ENCODE measurements at regions not wholly inside any gene's neighbourhood (a gene's known extent, or its start where the extent isn't known, plus 50 kb on each side); places are given as distances from the start of the nearest gene placed in this dataset.

GRCh38 chr3:102979191-102979590 is 544.4 kb downstream of the ZPLD1 start:
- Histone ChIP-seq H3K27ac (ENCODE audit: control insufficient read depth, insufficient read depth, low read length) (no peak overlapping the region), H4K20me1 (ENCODE audit: control insufficient read depth, extremely low read depth, insufficient read depth, low read length) (no peaks in the 10 kb centered on the region), H3K79me2 (ENCODE audit: control insufficient read depth, insufficient read depth, low read length) (no peaks in the 10 kb centered on the region), H3K27me3 (ENCODE audit: control insufficient read depth, extremely low read depth, insufficient read depth, low read length) (no peaks in the 10 kb centered on the region), H3K9ac (ENCODE audit: control insufficient read depth, extremely low read depth, insufficient read depth, low read length) (no peak overlapping the region), H3K4me3 (ENCODE audit: control insufficient read depth in 2 of 3, extremely low read depth in 1 of 3, insufficient read depth in 2 of 3, low read depth in 1 of 3, low read length in 3 of 3) (no peak overlapping the region), H3K4me1 (ENCODE audit: control insufficient read depth, extremely low read depth, insufficient read depth, low read length) (no peaks in the 10 kb centered on the region), H3K36me3 (ENCODE audit: control insufficient read depth in 2 of 2, extremely low read depth in 1 of 2, insufficient read depth in 2 of 2, low read length in 2 of 2) (no peaks in the 10 kb centered on the region), H3K4me2 (ENCODE audit: control insufficient read depth, extremely low read depth, insufficient read depth, low read depth, low read length) (no peak overlapping the region), H3K9me3 (ENCODE audit: control insufficient read depth, low read depth, low read length) (no peaks in the 10 kb centered on the region), H2AFZ (ENCODE audit: control insufficient read depth, low read length) (no peak overlapping the region), H3K9me1 (ENCODE audit: control insufficient read depth, extremely low read depth, insufficient read depth, low read length) (no peaks in the 10 kb centered on the region)
- dilution Hi-C loops (cut with MboI; ENCODE audit: extremely low pct_ligation_motif_present, low sequenced_read_pairs): no loop called here
- TF ChIP-seq CTCF (optimal IDR thresholded peaks at IDR 0.05 in 1 of 3, IDR thresholded peaks at IDR 0.05 in 1 of 3, conservative IDR thresholded peaks at IDR 0.05 in 1 of 3; ENCODE audit: extremely low read depth in 1 of 3, insufficient read depth in 2 of 3, low read length in 3 of 3) (no peak), EZH2 (IDR thresholded peaks at IDR 0.05; ENCODE audit: low read length) (no peak)
- FAIRE-seq: no peak
- no peak for DNase-seq (ENCODE audit: low read depth, low spot score)

GRCh38 chr3:102979682-102980354 is 545.0 kb downstream of the ZPLD1 start:
- no peak for TF ChIP-seq CTCF (optimal IDR thresholded peaks at IDR 0.05 in 1 of 3, IDR thresholded peaks at IDR 0.05 in 1 of 3, conservative IDR thresholded peaks at IDR 0.05 in 1 of 3; ENCODE audit: extremely low read depth in 1 of 3, insufficient read depth in 2 of 3, low read length in 3 of 3)
- TF ChIP-seq EZH2 (IDR thresholded peaks at IDR 0.05; ENCODE audit: low read length): no peak
- Histone ChIP-seq H3K9me3 (ENCODE audit: control insufficient read depth, low read depth, low read length) (no peaks in the 10 kb centered on the region), H3K36me3 (ENCODE audit: control insufficient read depth in 2 of 2, extremely low read depth in 1 of 2, insufficient read depth in 2 of 2, low read length in 2 of 2) (no peaks in the 10 kb centered on the region), H3K4me2 (ENCODE audit: control insufficient read depth, extremely low read depth, insufficient read depth, low read depth, low read length) (no peak overlapping the region), H3K79me2 (ENCODE audit: control insufficient read depth, insufficient read depth, low read length) (no peaks in the 10 kb centered on the region), H3K9me1 (ENCODE audit: control insufficient read depth, extremely low read depth, insufficient read depth, low read length) (no peaks in the 10 kb centered on the region), H3K27ac (ENCODE audit: control insufficient read depth, insufficient read depth, low read length) (no peak overlapping the region), H3K4me1 (ENCODE audit: control insufficient read depth, extremely low read depth, insufficient read depth, low read length) (no peaks in the 10 kb centered on the region), H3K4me3 (ENCODE audit: control insufficient read depth in 2 of 3, extremely low read depth in 1 of 3, insufficient read depth in 2 of 3, low read depth in 1 of 3, low read length in 3 of 3) (no peak overlapping the region), H4K20me1 (ENCODE audit: control insufficient read depth, extremely low read depth, insufficient read depth, low read length) (no peaks in the 10 kb centered on the region), H2AFZ (ENCODE audit: control insufficient read depth, low read length) (no peak overlapping the region), H3K27me3 (ENCODE audit: control insufficient read depth, extremely low read depth, insufficient read depth, low read length) (no peaks in the 10 kb centered on the region), H3K9ac (ENCODE audit: control insufficient read depth, extremely low read depth, insufficient read depth, low read length) (no peak overlapping the region)
- FAIRE-seq (no peak), DNase-seq (ENCODE audit: low read depth, low spot score) (no peak)
- dilution Hi-C loops (cut with MboI; ENCODE audit: extremely low pct_ligation_motif_present, low sequenced_read_pairs): no loop called here
